GM12878 (cell line): ENCODE measurements at regions not wholly inside any gene's neighbourhood (a gene's known extent, or its start where the extent isn't known, plus 50 kb on each side); places are given as distances from the start of the nearest gene placed in this dataset.

Experiments
- ATAC-seq: fragments of 200-7000 bp; cut with Tn5 transposase; 3 replicates; pipeline ENCODE4 v1.9.1; 2020; ENCODE audit warnings: mild to moderate bottlenecking, moderate library complexity
- BruUV-seq: library from RNA; stranded (reverse); fragments of 400-500 nt; replicated peaks from 2 replicates; lab custom pipeline; 2021; lab: Mats Ljungman, UMichigan
- CTCF ChIA-PET: fragments of 300-600 bp; sonication (Branson Sonifier 250); formaldehyde crosslinking; extraction: SDS; loops from one replicate; lab custom pipeline; 2021; ENCODE audit warnings: inconsistent platforms; lab: Yijun Ruan, JAX
- POLR2A ChIA-PET: fragments of 350-600 bp; formaldehyde crosslinking; extraction: SDS; loops from one replicate; lab custom pipeline; 2021; ENCODE audit warnings: inconsistent platforms; lab: Charles Lee
- RAD21 ChIA-PET: fragments of 300-600 bp; sonication (Branson Sonifier 250); formaldehyde crosslinking; loops from one replicate; lab custom pipeline; 2023; ENCODE audit warnings: antibody characterized with exemption; ENCODE audit not compliant: unreplicated experiment; lab: Charles Lee
- SMC1A ChIA-PET: fragments of 300-600 bp; sonication (Branson Sonifier 250); formaldehyde crosslinking; loops from one replicate; lab custom pipeline; 2023; ENCODE audit not compliant: unreplicated experiment, uncharacterized antibody; lab: Charles Lee
- DNase-seq: peaks from one replicate; pipeline ENCODE4 v3.0.0-alpha.2; 2011; ENCODE audit warnings: low read depth, low spot score
- FAIRE-seq: peaks from 3 replicates; lab custom pipeline; 2011; peaks lifted over from hg19 to GRCh38; lab: Jason Lieb, UNC
- H2AFZ ChIP-seq: 2 replicates; pipeline ENCODE4 v1.6.0; 2011; ENCODE audit warnings: low read depth, low read length, control low read depth; ENCODE audit not compliant: control insufficient read depth
- H3K27ac ChIP-seq: 2 replicates; pipeline ENCODE4 v1.5.1; 2011; ENCODE audit warnings: control low read depth; ENCODE audit not compliant: control insufficient read depth, insufficient read depth
- H3K27me3 ChIP-seq, 2 experiments: replicated peaks in 1 of 2; 2 replicates each; pipeline versions ENCODE4 v1.6.0 to v1.6.1; 2011; ENCODE audit warnings: low read length in 1 of 2; ENCODE audit not compliant: control insufficient read depth in 2 of 2, insufficient read depth in 2 of 2
- H3K36me3 ChIP-seq, 2 experiments: 2 replicates each; pipeline ENCODE4 v1.5.1; 2011; ENCODE audit warnings: low read length in 1 of 2; ENCODE audit not compliant: control insufficient read depth in 2 of 2, insufficient read depth in 2 of 2
- H3K4me1 ChIP-seq: 2 replicates; pipeline ENCODE4 v1.6.1; 2011; ENCODE audit warnings: mild to moderate bottlenecking, low read length, moderate library complexity, mixed read lengths; ENCODE audit not compliant: control insufficient read depth, insufficient read depth
- H3K4me2 ChIP-seq: 2 replicates; pipeline ENCODE4 v1.6.0; 2011; ENCODE audit warnings: control low read depth; ENCODE audit not compliant: control insufficient read depth, insufficient read depth
- H3K4me3 ChIP-seq: fragments of 200-600 bp; sonication (generic); 2 replicates; pipeline ENCODE4 v1.5.1; 2016
- H3K79me2 ChIP-seq: 2 replicates; pipeline ENCODE4 v1.6.0; 2011; ENCODE audit warnings: low read length; ENCODE audit not compliant: control insufficient read depth, insufficient read depth
- H3K9ac ChIP-seq: 2 replicates; pipeline ENCODE4 v1.8.0; 2011; ENCODE audit warnings: low read length, control low read depth, mixed read lengths; ENCODE audit not compliant: control insufficient read depth, insufficient read depth
- H3K9me3 ChIP-seq: replicated peaks from 3 replicates; pipeline ENCODE4 v1.5.1; 2011; ENCODE audit warnings: mild to moderate bottlenecking, low read length; ENCODE audit not compliant: control insufficient read depth, insufficient read depth
- H4K20me1 ChIP-seq: 2 replicates; pipeline ENCODE4 v1.6.0; 2011; ENCODE audit not compliant: control insufficient read depth, insufficient read depth
- CEBPB ChIP-seq, 2 experiments: fragments of 150-350 bp in 1 of 2; IDR thresholded peaks; 2 replicates each; pipeline ENCODE4 v1.6.1; 2012 to 2014; ENCODE audit warnings: low read depth in 2 of 2, low read length in 2 of 2, borderline replicate concordance in 1 of 2, inconsistent platforms in 1 of 2
- HCFC1 ChIP-seq: fragments of 150-350 bp; IDR thresholded peaks from 2 replicates; pipeline ENCODE4 v1.6.1; 2014; ENCODE audit warnings: low read length
- IRF4 ChIP-seq: IDR thresholded peaks from 2 replicates; pipeline ENCODE4 v1.6.1; 2011; ENCODE audit warnings: low read depth, low read length
- MEF2A ChIP-seq: IDR thresholded peaks from 2 replicates; pipeline ENCODE4 v1.6.1; 2011; ENCODE audit warnings: low read depth, mild to moderate bottlenecking, low read length, moderate library complexity; ENCODE audit not compliant: insufficient read depth
- PML ChIP-seq: IDR thresholded peaks from 2 replicates; pipeline ENCODE4 v1.6.1; 2012; ENCODE audit warnings: low read length, inconsistent platforms
- RFX5 ChIP-seq: IDR thresholded peaks from 2 replicates; pipeline ENCODE4 v1.6.1; 2011; ENCODE audit warnings: low read depth, low read length, improper control_type of control experiment
- SPI1 ChIP-seq: IDR thresholded peaks from 2 replicates; pipeline ENCODE4 v1.6.1; 2011; ENCODE audit warnings: low read depth, mild to moderate bottlenecking, low read length, moderate library complexity, borderline replicate concordance; ENCODE audit not compliant: insufficient read depth
- WGBS: methylation state at CpG from one replicate; pipeline ENCODE4 v1.1.6; 2016; ENCODE audit warnings: low lambda C conversion rate; ENCODE audit not compliant: insufficient replicate concordance, insufficient coverage; ENCODE audit errors: missing lambda C conversion rate; 5-methylcytosine and 5-hydroxymethylcytosine counted together
- in situ Hi-C: fragments of 300-500 bp; cut with MboI; formaldehyde crosslinking; loops from 9 replicates; pipeline ENCODE4 v1.14.3; 2018; ENCODE audit warnings: mixed read lengths
- intact Hi-C: fragments of 100-400 bp; cut with micrococcal nuclease; formaldehyde crosslinking; loops from one replicate; pipeline ENCODE4 v1.14.2; 2022; ENCODE audit not compliant: unreplicated experiment
- TF ChIP-seq, protein P1 (sequence below): fragments of 450-650 bp; conservative IDR thresholded peaks from 2 replicates; pipeline ENCODE4 v1.6.1; 2017; ENCODE audit warnings: mild to moderate bottlenecking, moderate library complexity

DNA sequence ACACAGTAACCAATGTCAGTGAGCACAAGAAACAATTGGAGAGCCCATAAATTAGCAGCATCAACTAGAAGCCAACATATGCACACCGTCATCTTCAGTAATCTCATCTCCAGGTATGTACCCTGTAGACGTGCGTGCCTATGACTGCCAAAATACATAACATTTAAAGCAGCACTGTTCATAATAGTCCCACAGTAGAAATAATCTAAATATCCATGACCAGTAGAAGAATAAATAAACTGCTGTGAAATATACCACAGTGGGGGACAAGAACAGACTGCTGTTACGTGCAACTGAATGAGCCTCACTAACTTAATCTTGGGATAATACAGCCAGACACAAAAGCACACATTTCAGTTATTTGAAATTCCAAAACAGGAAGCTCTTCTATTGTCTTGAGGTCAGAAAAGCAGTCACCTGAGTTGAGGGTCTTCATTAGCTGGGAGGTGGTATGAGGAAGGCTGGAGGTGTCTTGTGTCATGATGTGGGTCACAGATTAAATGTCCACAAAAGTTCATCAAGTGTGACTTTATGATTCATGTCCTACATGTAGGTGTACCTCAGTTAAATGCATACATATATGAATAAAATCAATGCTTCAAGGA lies 454.2 kb upstream of the AKR1E2 start:
- POLR2A ChIA-PET, result no interaction called here
- no TSS peak for BruUV-seq
- Histone ChIP-seq H3K9ac (no peak overlapping the region), H4K20me1 (no peaks in the 10 kb centered on the region), H3K4me2 (no peak overlapping the region), H3K4me1 (no peaks in the 10 kb centered on the region), H3K79me2 (no peaks in the 10 kb centered on the region), H3K4me3 (no peak overlapping the region), H3K9me3 (no peaks in the 10 kb centered on the region), H3K27ac (no peak overlapping the region), H3K27me3 (no peaks in the 10 kb centered on the region; a peak in 1 of 4 replicates), H2AFZ (no peak overlapping the region), H3K36me3 (no peaks in the 10 kb centered on the region)
- DNase-seq, result no peak
- no peak for FAIRE-seq
- in situ Hi-C loops, result no loop called here
- WGBS, result 65% methylated on average over 4 of the region's 4 CpGs
- RAD21 ChIA-PET, result no interaction called here
- ATAC-seq, result no peak
- SMC1A ChIA-PET, result no interaction called here
- CTCF ChIA-PET, result no interaction called here
- intact Hi-C loops, result no loop called here
- TF ChIP-seq RFX5 (no peak), CEBPB (IDR thresholded peaks at IDR 0.05; ENCODE audit: borderline replicate concordance in 1 of 2, low read depth in 2 of 2, low read length in 2 of 2) (no peak), MEF2A (no peak), HCFC1 (no peak), PML (no peak), SPI1 (no peak), IRF4 (no peak)
- TF ChIP-seq, protein P1, sequence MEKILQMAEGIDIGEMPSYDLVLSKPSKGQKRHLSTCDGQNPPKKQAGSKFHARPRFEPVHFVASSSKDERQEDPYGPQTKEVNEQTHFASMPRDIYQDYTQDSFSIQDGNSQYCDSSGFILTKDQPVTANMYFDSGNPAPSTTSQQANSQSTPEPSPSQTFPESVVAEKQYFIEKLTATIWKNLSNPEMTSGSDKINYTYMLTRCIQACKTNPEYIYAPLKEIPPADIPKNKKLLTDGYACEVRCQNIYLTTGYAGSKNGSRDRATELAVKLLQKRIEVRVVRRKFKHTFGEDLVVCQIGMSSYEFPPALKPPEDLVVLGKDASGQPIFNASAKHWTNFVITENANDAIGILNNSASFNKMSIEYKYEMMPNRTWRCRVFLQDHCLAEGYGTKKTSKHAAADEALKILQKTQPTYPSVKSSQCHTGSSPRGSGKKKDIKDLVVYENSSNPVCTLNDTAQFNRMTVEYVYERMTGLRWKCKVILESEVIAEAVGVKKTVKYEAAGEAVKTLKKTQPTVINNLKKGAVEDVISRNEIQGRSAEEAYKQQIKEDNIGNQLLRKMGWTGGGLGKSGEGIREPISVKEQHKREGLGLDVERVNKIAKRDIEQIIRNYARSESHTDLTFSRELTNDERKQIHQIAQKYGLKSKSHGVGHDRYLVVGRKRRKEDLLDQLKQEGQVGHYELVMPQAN, result no peak
